Keratinocyte (primary cell): ENCODE measurements at regions not wholly inside any gene's neighbourhood (a gene's known extent, or its start where the extent isn't known, plus 50 kb on each side); places are given as distances from the start of the nearest gene placed in this dataset.

Experiments
- DNase-seq: peaks from one replicate; pipeline ENCODE4 v3.0.0-alpha.2; 2011; ENCODE audit warnings: low read depth, missing footprints, low spot score
- FAIRE-seq: peaks from 2 replicates; lab custom pipeline; 2011; peaks lifted over from hg19 to GRCh38; lab: Jason Lieb, UNC
- H2AFZ ChIP-seq: 2 replicates; pipeline ENCODE4 v1.6.0; 2012; ENCODE audit warnings: low read length, control low read depth, inconsistent platforms; ENCODE audit not compliant: control insufficient read depth
- H3K27ac ChIP-seq: 2 replicates; pipeline ENCODE4 v1.5.1; 2011; ENCODE audit warnings: low read length; ENCODE audit not compliant: control insufficient read depth, insufficient read depth
- H3K27me3 ChIP-seq: 3 replicates; pipeline ENCODE4 v1.6.0; 2011; ENCODE audit warnings: low read length; ENCODE audit not compliant: control insufficient read depth, insufficient read depth; ENCODE audit errors: extremely low read depth
- H3K36me3 ChIP-seq, 2 experiments: 2 replicates in 1 of 2; 3 replicates in 1 of 2; pipeline ENCODE4 v1.5.1; 2011; ENCODE audit warnings: low read length in 2 of 2, mild to moderate bottlenecking in 1 of 2; ENCODE audit not compliant: control insufficient read depth in 2 of 2, insufficient read depth in 2 of 2; ENCODE audit errors: extremely low read depth in 1 of 2
- H3K4me1 ChIP-seq: 3 replicates; pipeline ENCODE4 v1.5.1; 2011; ENCODE audit warnings: low read length; ENCODE audit not compliant: control insufficient read depth, insufficient read depth; ENCODE audit errors: extremely low read depth
- H3K4me2 ChIP-seq: 3 replicates; pipeline ENCODE4 v1.6.0; 2011; ENCODE audit warnings: low read depth, low read length; ENCODE audit not compliant: control insufficient read depth, insufficient read depth; ENCODE audit errors: extremely low read depth
- H3K4me3 ChIP-seq, 3 experiments: fragments of 200-600 bp in 1 of 3; sonication (generic) in 1 of 3; 2 replicates in 2 of 3; 3 replicates in 1 of 3; pipeline ENCODE4 v1.5.1; 2011 to 2016; ENCODE audit warnings: low read length in 3 of 3, mild to moderate bottlenecking in 3 of 3, control low read depth in 2 of 3, inconsistent platforms in 1 of 3, low read depth in 1 of 3, mixed read lengths in 1 of 3, mixed run types in 1 of 3, moderate library complexity in 1 of 3; ENCODE audit not compliant: control insufficient read depth in 2 of 3, insufficient read depth in 2 of 3; ENCODE audit errors: extremely low read depth in 1 of 3
- H3K79me2 ChIP-seq: 2 replicates; pipeline ENCODE4 v1.6.0; 2012; ENCODE audit warnings: low read length; ENCODE audit not compliant: control insufficient read depth, insufficient read depth
- H3K9ac ChIP-seq: 3 replicates; pipeline ENCODE4 v1.6.0; 2011; ENCODE audit warnings: low read length; ENCODE audit not compliant: control insufficient read depth, insufficient read depth; ENCODE audit errors: extremely low read depth
- H3K9me1 ChIP-seq: 3 replicates; pipeline ENCODE4 v1.6.0; 2011; ENCODE audit warnings: low read length; ENCODE audit not compliant: control insufficient read depth, insufficient read depth; ENCODE audit errors: extremely low read depth
- H3K9me3 ChIP-seq: 2 replicates; pipeline ENCODE4 v1.5.1; 2012; ENCODE audit warnings: low read depth, low read length; ENCODE audit not compliant: control insufficient read depth
- H4K20me1 ChIP-seq: 3 replicates; pipeline ENCODE4 v1.6.0; 2011; ENCODE audit warnings: low read length; ENCODE audit not compliant: control insufficient read depth, insufficient read depth; ENCODE audit errors: extremely low read depth
- EZH2 ChIP-seq: IDR thresholded peaks from one replicate; pipeline ENCODE4 v1.6.1; 2012; ENCODE audit warnings: inconsistent platforms, mild to moderate bottlenecking, low read length, moderate library complexity
- dilution Hi-C: fragments of 300-500 bp; cut with MboI; formaldehyde crosslinking; loops from one replicate; pipeline ENCODE4 v1.7.0; 2020; ENCODE audit warnings: low sequenced_read_pairs; ENCODE audit not compliant: extremely low pct_ligation_motif_present
- TF ChIP-seq, protein P1 (sequence below), 3 experiments: IDR thresholded peaks in 1 of 3; conservative IDR thresholded peaks in 1 of 3; optimal IDR thresholded peaks in 1 of 3; 2 replicates in 2 of 3; 3 replicates in 1 of 3; pipeline versions ENCODE3 to v1.5.1; 2011; ENCODE audit warnings: low read length in 3 of 3, mild to moderate bottlenecking in 3 of 3, moderate library complexity in 2 of 3, control low read depth in 1 of 3, inconsistent platforms in 1 of 3; ENCODE audit not compliant: insufficient read depth in 2 of 3; ENCODE audit errors: extremely low read depth in 1 of 3

DNA sequence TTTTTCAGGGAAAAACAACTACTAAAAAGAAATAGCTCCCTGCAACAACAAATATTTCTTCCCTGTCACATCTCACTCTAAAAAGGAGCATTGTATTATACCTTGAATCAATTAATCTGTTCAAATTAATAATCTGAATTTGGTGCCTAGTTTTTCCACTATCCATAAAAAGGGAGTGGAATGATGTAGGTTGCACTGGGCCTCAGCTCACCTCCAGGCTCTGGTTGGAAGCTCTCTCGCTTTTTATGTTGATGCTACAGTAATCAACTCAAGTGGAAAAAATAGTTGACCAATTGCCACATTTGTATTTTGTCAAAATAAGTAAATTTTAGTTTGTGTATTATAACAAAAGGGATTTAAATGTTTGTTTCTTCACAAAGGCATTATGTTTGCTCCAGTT, 126.1 kb downstream of the MAD2L1 start:
- Histone ChIP-seq H3K9ac (no peak overlapping the region), H3K79me2 (no peaks in the 10 kb centered on the region), H3K27me3 (no peaks in the 10 kb centered on the region), H3K27ac (no peak overlapping the region), H3K4me3 (no peak overlapping the region), H4K20me1 (no peaks in the 10 kb centered on the region), H3K36me3 (no peaks in the 10 kb centered on the region), H3K9me1 (no peaks in the 10 kb centered on the region), H3K4me1 (no peaks in the 10 kb centered on the region), H3K4me2 (no peak overlapping the region), H3K9me3 (no peaks in the 10 kb centered on the region), H2AFZ (no peak overlapping the region)
- FAIRE-seq (no peak), DNase-seq (no peak)
- dilution Hi-C loops: no loop called here
- TF ChIP-seq EZH2: no peak
- TF ChIP-seq, protein P1, sequence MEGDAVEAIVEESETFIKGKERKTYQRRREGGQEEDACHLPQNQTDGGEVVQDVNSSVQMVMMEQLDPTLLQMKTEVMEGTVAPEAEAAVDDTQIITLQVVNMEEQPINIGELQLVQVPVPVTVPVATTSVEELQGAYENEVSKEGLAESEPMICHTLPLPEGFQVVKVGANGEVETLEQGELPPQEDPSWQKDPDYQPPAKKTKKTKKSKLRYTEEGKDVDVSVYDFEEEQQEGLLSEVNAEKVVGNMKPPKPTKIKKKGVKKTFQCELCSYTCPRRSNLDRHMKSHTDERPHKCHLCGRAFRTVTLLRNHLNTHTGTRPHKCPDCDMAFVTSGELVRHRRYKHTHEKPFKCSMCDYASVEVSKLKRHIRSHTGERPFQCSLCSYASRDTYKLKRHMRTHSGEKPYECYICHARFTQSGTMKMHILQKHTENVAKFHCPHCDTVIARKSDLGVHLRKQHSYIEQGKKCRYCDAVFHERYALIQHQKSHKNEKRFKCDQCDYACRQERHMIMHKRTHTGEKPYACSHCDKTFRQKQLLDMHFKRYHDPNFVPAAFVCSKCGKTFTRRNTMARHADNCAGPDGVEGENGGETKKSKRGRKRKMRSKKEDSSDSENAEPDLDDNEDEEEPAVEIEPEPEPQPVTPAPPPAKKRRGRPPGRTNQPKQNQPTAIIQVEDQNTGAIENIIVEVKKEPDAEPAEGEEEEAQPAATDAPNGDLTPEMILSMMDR (optimal IDR thresholded peaks at IDR 0.05 in 1 of 3, IDR thresholded peaks at IDR 0.05 in 1 of 3, conservative IDR thresholded peaks at IDR 0.05 in 1 of 3; ENCODE audit: extremely low read depth in 1 of 3, insufficient read depth in 2 of 3, low read length in 3 of 3): no peak

DNA sequence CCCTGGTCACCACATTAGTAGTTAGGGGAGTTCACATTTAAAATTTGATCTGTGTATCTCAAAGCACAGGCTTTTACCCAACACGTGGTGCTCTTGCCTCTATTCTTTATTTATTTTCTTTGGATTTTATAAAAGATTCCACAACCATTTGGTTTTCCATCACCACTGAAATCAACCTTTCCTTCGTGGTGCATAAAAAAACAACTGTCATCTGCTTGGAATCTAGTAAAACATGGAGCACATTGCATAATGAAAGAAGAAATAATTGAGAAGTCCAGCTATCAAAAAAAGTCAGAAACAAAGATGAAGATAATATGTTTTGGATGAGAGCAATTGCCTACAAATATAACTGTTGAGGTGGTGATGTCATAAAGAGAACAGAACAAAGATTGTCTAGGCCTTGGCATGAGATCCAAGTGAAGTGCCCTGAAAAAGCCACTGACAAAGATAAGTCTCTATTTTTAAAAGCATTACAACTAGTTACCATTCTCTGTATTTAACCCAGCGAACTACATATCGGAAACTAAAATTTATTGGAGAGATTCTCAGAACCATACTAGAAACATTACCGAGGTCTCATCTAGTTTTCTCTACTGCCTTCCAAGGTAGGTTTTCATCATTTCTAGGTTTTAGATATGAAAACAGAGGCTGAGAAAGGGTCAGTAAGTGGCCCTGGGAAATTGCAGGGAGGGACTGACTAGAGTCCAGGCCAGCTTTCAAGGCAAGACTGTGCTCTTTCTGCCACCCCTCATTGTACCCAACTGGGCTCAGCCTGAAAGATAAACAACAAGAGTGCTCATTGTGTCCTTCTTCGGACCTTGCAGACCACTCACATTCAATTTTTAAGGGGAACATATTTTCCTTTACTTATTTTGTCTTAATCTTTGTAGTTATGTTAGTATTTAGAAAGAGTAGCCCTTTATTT, 127.3 kb downstream of the MAD2L1 start:
- no peak overlapping the region for H3K27ac ChIP-seq
- no peak overlapping the region for H3K4me3 ChIP-seq
- no peaks in the 10 kb centered on the region for H4K20me1 ChIP-seq
- DNase-seq: no peak
- H3K9ac ChIP-seq: no peak overlapping the region
- H3K79me2 ChIP-seq: no peaks in the 10 kb centered on the region
- H3K27me3 ChIP-seq: no peaks in the 10 kb centered on the region
- dilution Hi-C loops: no loop called here
- no peak for FAIRE-seq
- no peak for TF ChIP-seq EZH2
- TF ChIP-seq, protein P1 (optimal IDR thresholded peaks at IDR 0.05 in 1 of 3, IDR thresholded peaks at IDR 0.05 in 1 of 3, conservative IDR thresholded peaks at IDR 0.05 in 1 of 3; ENCODE audit: extremely low read depth in 1 of 3, insufficient read depth in 2 of 3, low read length in 3 of 3): no peak
- H3K36me3 ChIP-seq: no peaks in the 10 kb centered on the region
- H3K9me3 ChIP-seq: no peaks in the 10 kb centered on the region
- no peaks in the 10 kb centered on the region for H3K9me1 ChIP-seq
- H3K4me2 ChIP-seq: no peak overlapping the region
- H3K4me1 ChIP-seq: no peaks in the 10 kb centered on the region
- H2AFZ ChIP-seq: no peak overlapping the region
